RWPE1 (cell line): ENCODE measurements at regions not wholly inside any gene's neighbourhood (a gene's known extent, or its start where the extent isn't known, plus 50 kb on each side); places are given as distances from the start of the nearest gene placed in this dataset.

ENCODE experiments used
- CTCF ChIA-PET: fragments of 350-600 bp; sonication (Branson Sonifier 250); formaldehyde crosslinking; extraction: SDS; loops from one replicate; lab custom pipeline; 2021; lab: Yijun Ruan, JAX
- POLR2A ChIA-PET: fragments of 400-600 bp; formaldehyde crosslinking; extraction: SDS; loops from one replicate; lab custom pipeline; 2020; ENCODE audit warnings: antibody characterized with exemption; ENCODE audit not compliant: low non-redundant PET; lab: Yijun Ruan, JAX
- DNase-seq: peaks from one replicate; pipeline ENCODE4 v3.0.0; 2012; ENCODE audit warnings: low spot score
- H3K27ac ChIP-seq: fragments of 450-650 bp; 2 replicates; pipeline ENCODE4 v1.5.1; 2017
- TF ChIP-seq, protein P1 (sequence below): fragments of 450-650 bp; conservative IDR thresholded peaks from 2 replicates; pipeline ENCODE4 v1.5.1; 2017; ENCODE audit warnings: low read depth, mild to moderate bottlenecking

GRCh38 chr6:21486115-21486514 lies 107.4 kb upstream of the SOX4 start:
- ChIA-PET POLR2A (no interaction called here), CTCF (no interaction called here)
- no peak for DNase-seq
- TF ChIP-seq, protein P1, sequence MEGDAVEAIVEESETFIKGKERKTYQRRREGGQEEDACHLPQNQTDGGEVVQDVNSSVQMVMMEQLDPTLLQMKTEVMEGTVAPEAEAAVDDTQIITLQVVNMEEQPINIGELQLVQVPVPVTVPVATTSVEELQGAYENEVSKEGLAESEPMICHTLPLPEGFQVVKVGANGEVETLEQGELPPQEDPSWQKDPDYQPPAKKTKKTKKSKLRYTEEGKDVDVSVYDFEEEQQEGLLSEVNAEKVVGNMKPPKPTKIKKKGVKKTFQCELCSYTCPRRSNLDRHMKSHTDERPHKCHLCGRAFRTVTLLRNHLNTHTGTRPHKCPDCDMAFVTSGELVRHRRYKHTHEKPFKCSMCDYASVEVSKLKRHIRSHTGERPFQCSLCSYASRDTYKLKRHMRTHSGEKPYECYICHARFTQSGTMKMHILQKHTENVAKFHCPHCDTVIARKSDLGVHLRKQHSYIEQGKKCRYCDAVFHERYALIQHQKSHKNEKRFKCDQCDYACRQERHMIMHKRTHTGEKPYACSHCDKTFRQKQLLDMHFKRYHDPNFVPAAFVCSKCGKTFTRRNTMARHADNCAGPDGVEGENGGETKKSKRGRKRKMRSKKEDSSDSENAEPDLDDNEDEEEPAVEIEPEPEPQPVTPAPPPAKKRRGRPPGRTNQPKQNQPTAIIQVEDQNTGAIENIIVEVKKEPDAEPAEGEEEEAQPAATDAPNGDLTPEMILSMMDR: no peak
- no peak overlapping the region for H3K27ac ChIP-seq

DNA sequence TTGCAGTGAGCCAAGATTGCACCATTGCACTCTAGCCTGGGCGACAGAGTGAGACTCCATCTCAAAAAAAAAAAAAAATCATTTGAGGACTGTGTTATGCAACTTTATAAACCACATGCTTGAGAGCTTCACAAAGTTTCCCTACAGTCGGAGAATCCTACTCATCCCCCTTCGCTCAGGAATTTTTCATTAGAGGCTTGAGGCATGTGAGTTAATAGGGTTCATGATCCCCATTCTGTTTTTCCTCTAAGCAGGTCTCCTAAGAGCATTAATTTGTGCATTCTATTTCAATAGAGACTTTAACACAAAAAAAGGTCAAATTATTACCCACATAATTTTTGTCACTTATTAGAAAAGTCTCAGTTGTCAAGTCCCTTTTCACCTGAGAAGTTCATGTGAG lies 103.7 kb upstream of the SOX4 start:
- no peak for DNase-seq
- ChIA-PET POLR2A (no interaction called here), CTCF (no interaction called here)
- TF ChIP-seq, protein P1: no peak
- no peak overlapping the region for H3K27ac ChIP-seq

- no peak overlapping the region for H3K27ac ChIP-seq
- POLR2A ChIA-PET: no interaction called here
- TF ChIP-seq, protein P1: no peak
- CTCF ChIA-PET: no interaction called here
- no peak for DNase-seq
These were observed 101.6 kb upstream of the SOX4 start for GRCh38 chr6:21491955-21492354.

- DNase-seq: no peak
- H3K27ac ChIP-seq: no peak overlapping the region
- TF ChIP-seq, protein P1: no peak
- ChIA-PET POLR2A (no interaction called here), CTCF (no interaction called here)
These were observed 99.0 kb upstream of the SOX4 start for GRCh38 chr6:21494505-21494904.

DNA sequence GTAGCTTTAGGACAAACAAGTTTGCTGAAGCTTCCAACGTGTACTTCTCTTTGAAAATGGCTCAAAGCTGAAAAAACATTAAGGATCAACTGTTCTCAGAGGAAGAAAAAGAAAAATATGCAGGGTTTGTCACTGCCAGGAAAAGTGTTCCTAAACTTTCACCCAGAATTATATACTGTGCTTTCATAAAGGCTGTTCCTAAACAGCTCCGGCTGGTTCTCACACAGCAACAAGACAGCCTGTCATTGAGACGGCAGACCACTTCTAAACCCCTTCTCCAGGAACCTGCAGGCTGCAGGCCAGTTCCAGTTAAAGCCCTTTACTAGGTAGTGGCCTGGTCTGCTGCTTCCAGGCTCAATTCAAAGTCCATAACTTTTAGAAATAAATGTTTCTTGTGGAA lies 97.4 kb upstream of the SOX4 start:
- ChIA-PET POLR2A (no interaction called here), CTCF (no interaction called here)
- H3K27ac ChIP-seq: no peak overlapping the region
- no peak for DNase-seq
- TF ChIP-seq, protein P1: no peak

DNA sequence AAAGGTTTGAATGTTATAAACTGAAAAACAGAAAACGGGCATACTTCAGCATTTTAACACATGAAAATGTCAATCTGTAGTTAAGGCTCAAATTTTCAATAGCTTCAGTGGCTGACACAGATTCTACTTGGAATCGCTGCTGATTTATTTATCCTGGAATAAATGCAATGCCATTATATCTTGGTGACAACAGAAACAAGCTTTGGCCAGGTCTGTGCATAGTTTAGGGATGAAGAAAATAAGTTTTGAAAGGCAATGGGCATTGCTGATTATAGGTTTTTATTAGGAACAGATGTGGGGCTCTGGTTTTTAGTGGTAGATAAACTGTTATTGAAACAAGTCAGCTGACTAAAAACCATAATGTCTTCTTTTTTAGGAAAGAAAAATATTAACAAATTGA lies 96.8 kb upstream of the SOX4 start:
- H3K27ac ChIP-seq: no peak overlapping the region
- POLR2A ChIA-PET: no interaction called here
- TF ChIP-seq, protein P1: no peak
- DNase-seq: no peak
- CTCF ChIA-PET: interaction anchor here (0.6 kb wide), 1 partner anchor 332 kb away, joined by 4 read pairs; no protein-coding TSS in a partner anchor
